HEK293 (cell line): ENCODE measurements at regions not wholly inside any gene's neighbourhood (a gene's known extent, or its start where the extent isn't known, plus 50 kb on each side); places are given as distances from the start of the nearest gene placed in this dataset.

Source experiments
- BCL11B ChIP-seq: fragments of 450-650 bp; formaldehyde crosslinking; IDR thresholded peaks from 2 replicates; pipeline ENCODE4 v1.5.1; 2016; ENCODE audit warnings: low read depth, missing biosample characterization, missing genetic modification characterization
- ELK4 ChIP-seq: IDR thresholded peaks from 2 replicates; pipeline ENCODE4 v1.6.1; 2011; ENCODE audit warnings: mild to moderate bottlenecking, low read depth, low read length, borderline replicate concordance
- ZFP37 ChIP-seq: fragments of 450-650 bp; formaldehyde crosslinking; IDR thresholded peaks from 2 replicates; pipeline ENCODE4 v1.5.1; 2016; ENCODE audit warnings: missing biosample characterization, missing genetic modification characterization
- ZNF112 ChIP-seq: fragments of 450-650 bp; formaldehyde crosslinking; IDR thresholded peaks from 2 replicates; pipeline ENCODE4 v1.5.0; 2017; ENCODE audit warnings: missing biosample characterization, missing genetic modification characterization
- ZNF133 ChIP-seq: fragments of 450-650 bp; formaldehyde crosslinking; IDR thresholded peaks from 2 replicates; pipeline ENCODE4 v1.5.1; 2016; ENCODE audit warnings: missing biosample characterization, missing genetic modification characterization
- ZNF26 ChIP-seq: fragments of 450-650 bp; formaldehyde crosslinking; IDR thresholded peaks from 2 replicates; pipeline ENCODE4 v1.5.1; 2016; ENCODE audit warnings: missing biosample characterization, missing genetic modification characterization
- TF ChIP-seq, protein P1 (sequence below): fragments of 450-650 bp; formaldehyde crosslinking; IDR thresholded peaks from 2 replicates; pipeline ENCODE4 v1.5.1; 2016; ENCODE audit warnings: missing biosample characterization, missing genetic modification characterization
- TF ChIP-seq, protein P2 (sequence below): fragments of 450-650 bp; formaldehyde crosslinking; IDR thresholded peaks from 2 replicates; pipeline ENCODE4 v1.5.1; 2016; ENCODE audit warnings: missing biosample characterization, missing genetic modification characterization
- TF ChIP-seq, protein P3 (sequence below): fragments of 450-650 bp; IDR thresholded peaks from 2 replicates; pipeline ENCODE4 v1.5.1; 2018; ENCODE audit warnings: missing biosample characterization, mild to moderate bottlenecking, missing genetic modification characterization

DNA sequence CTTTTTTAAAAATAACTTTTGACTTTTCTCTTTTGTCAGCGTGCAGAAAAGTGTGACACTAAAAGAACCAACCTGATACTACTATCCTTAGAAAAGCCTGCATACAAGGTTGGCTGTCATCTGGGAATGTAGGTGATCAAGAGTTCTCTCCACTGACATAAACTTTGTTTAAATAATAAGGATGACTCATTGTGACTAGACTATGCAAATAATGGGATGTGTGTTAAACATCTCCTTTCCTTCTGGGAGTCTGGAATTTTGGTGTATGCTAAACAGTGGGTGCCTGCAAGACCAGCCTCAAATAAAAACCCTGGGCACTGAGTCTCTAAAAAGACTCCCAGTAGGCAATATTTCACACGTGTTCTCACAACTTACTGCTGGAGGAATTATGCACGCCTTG, 373.4 kb downstream of the CNTNAP4 start:
- TF ChIP-seq, protein P1, sequence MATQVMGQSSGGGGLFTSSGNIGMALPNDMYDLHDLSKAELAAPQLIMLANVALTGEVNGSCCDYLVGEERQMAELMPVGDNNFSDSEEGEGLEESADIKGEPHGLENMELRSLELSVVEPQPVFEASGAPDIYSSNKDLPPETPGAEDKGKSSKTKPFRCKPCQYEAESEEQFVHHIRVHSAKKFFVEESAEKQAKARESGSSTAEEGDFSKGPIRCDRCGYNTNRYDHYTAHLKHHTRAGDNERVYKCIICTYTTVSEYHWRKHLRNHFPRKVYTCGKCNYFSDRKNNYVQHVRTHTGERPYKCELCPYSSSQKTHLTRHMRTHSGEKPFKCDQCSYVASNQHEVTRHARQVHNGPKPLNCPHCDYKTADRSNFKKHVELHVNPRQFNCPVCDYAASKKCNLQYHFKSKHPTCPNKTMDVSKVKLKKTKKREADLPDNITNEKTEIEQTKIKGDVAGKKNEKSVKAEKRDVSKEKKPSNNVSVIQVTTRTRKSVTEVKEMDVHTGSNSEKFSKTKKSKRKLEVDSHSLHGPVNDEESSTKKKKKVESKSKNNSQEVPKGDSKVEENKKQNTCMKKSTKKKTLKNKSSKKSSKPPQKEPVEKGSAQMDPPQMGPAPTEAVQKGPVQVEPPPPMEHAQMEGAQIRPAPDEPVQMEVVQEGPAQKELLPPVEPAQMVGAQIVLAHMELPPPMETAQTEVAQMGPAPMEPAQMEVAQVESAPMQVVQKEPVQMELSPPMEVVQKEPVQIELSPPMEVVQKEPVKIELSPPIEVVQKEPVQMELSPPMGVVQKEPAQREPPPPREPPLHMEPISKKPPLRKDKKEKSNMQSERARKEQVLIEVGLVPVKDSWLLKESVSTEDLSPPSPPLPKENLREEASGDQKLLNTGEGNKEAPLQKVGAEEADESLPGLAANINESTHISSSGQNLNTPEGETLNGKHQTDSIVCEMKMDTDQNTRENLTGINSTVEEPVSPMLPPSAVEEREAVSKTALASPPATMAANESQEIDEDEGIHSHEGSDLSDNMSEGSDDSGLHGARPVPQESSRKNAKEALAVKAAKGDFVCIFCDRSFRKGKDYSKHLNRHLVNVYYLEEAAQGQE (tag by site-specific recombination) = no peak
- TF ChIP-seq, protein P2, sequence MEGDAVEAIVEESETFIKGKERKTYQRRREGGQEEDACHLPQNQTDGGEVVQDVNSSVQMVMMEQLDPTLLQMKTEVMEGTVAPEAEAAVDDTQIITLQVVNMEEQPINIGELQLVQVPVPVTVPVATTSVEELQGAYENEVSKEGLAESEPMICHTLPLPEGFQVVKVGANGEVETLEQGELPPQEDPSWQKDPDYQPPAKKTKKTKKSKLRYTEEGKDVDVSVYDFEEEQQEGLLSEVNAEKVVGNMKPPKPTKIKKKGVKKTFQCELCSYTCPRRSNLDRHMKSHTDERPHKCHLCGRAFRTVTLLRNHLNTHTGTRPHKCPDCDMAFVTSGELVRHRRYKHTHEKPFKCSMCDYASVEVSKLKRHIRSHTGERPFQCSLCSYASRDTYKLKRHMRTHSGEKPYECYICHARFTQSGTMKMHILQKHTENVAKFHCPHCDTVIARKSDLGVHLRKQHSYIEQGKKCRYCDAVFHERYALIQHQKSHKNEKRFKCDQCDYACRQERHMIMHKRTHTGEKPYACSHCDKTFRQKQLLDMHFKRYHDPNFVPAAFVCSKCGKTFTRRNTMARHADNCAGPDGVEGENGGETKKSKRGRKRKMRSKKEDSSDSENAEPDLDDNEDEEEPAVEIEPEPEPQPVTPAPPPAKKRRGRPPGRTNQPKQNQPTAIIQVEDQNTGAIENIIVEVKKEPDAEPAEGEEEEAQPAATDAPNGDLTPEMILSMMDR (tag by site-specific recombination) = no peak
- TF ChIP-seq ZFP37 (tag by site-specific recombination) (no peak), ELK4 (no peak), ZNF26 (tag by site-specific recombination) (no peak), ZNF133 (tag by site-specific recombination) (no peak), BCL11B (tag by site-specific recombination) (no peak), ZNF112 (tag by site-specific recombination) (no peak)
- TF ChIP-seq, protein P3, sequence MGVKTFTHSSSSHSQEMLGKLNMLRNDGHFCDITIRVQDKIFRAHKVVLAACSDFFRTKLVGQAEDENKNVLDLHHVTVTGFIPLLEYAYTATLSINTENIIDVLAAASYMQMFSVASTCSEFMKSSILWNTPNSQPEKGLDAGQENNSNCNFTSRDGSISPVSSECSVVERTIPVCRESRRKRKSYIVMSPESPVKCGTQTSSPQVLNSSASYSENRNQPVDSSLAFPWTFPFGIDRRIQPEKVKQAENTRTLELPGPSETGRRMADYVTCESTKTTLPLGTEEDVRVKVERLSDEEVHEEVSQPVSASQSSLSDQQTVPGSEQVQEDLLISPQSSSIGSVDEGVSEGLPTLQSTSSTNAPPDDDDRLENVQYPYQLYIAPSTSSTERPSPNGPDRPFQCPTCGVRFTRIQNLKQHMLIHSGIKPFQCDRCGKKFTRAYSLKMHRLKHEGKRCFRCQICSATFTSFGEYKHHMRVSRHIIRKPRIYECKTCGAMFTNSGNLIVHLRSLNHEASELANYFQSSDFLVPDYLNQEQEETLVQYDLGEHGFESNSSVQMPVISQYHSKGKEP (tag by site-specific recombination) = no peak
